Activated naive CD4-positive, alpha-beta T cell treated with anti-CD3 and anti-CD28 coated beads, Interleukin-2, amount 50 U/mL, for 72 hours (primary cell): ENCODE measurements at regions not wholly inside any gene's neighbourhood (a gene's known extent, or its start where the extent isn't known, plus 50 kb on each side); places are given as distances from the start of the nearest gene placed in this dataset.

Experiments used
- ATAC-seq, 2 donors: fragments of 150-1000 bp; cut with Tn5 transposase; 2 replicates each; pipeline ENCODE4 v1.10.0; 2021; ENCODE audit warnings: mild to moderate bottlenecking in 2 of 2, moderate library complexity in 2 of 2
- DNase-seq, 2 donors: peaks; one replicate each; pipeline ENCODE4 v3.0.0; 2021 to 2022; ENCODE audit warnings: low spot score in 2 of 2
- H3K27ac Mint-ChIP-seq, 2 donors: one replicate each; pipeline ENCODE4 v1.8.0; 2022; ENCODE audit warnings: mild to moderate bottlenecking in 2 of 2, mixed read lengths in 2 of 2
- H3K36me3 Mint-ChIP-seq, 2 donors: one replicate each; pipeline ENCODE4 v1.8.0; 2022; ENCODE audit warnings: mixed read lengths in 2 of 2
- H3K9me3 Mint-ChIP-seq, 2 donors: one replicate each; pipeline ENCODE4 v1.8.0; 2022; ENCODE audit warnings: mixed read lengths in 2 of 2

DNA sequence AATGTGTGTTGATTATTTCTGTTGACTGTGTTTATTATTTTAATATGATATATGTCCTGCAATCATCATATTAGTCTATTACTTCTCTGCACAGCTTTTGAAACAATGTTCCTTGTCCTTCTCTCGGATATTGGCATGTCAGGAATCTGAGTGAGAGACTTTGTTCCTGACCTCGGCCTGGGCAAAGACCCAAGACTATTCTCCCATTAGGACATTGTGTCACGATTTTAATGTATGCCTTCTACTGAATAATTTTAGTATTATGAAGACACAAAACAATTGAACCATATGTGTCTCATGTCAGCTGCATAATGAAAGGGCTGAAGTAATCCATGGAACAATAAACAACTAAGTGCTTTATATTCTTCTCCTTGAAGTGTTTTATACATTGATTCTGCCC, 580.8 kb upstream of the TENM3 start:
- H3K27ac Mint-ChIP-seq, result no peak overlapping the region
- no peaks in the 10 kb centered on the region for H3K36me3 Mint-ChIP-seq
- DNase-seq (no peak), ATAC-seq (no peak)
- H3K9me3 Mint-ChIP-seq, result peaks cover 0 to 4% of the 10 kb centered on the region in 2 donors

GRCh38 chr4:181670506-181670905, 572.7 kb upstream of the TENM3 start:
- Mint-ChIP-seq H3K36me3 (no peaks in the 10 kb centered on the region), H3K9me3 (peaks cover 8% of the 10 kb centered on the region in 2 donors), H3K27ac (no peak overlapping the region)
- DNase-seq (no peak), ATAC-seq (no peak)

DNA sequence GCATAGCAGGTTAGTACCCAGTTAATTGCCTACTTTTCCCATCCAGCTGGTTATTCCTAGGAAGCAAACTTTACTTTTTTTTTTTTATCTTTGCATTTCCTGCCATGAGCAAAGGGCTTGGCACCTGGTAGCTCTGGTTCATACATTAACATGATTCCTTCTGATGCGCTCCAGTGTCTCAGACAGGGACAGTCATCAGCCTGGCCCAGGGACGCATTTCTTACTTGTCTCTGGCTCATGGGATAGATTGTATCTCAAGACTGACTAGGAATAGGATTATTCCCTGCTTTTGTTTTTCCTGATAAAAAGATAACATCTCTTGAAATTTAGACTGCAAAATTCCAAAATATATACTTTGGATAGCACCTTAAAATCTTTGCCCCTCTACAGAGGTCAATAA, 571.5 kb upstream of the TENM3 start:
- H3K27ac Mint-ChIP-seq, result no peak overlapping the region
- peaks cover 8% of the 10 kb centered on the region in 2 donors for H3K9me3 Mint-ChIP-seq
- DNase-seq, result no peak
- H3K36me3 Mint-ChIP-seq, result no peaks in the 10 kb centered on the region
- no peak for ATAC-seq

- Mint-ChIP-seq H3K27ac (no peak overlapping the region), H3K36me3 (no peaks in the 10 kb centered on the region), H3K9me3 (peaks cover 8 to 13% of the 10 kb centered on the region in 2 donors)
- DNase-seq (no peak), ATAC-seq (no peak)
These were observed 570.5 kb upstream of the TENM3 start for GRCh38 chr4:181672751-181673150.

GRCh38 chr4:181674315-181674875, 568.8 kb upstream of the TENM3 start:
- no peaks in the 10 kb centered on the region for H3K36me3 Mint-ChIP-seq
- ATAC-seq, result no peak
- no peak for DNase-seq
- no peak overlapping the region for H3K27ac Mint-ChIP-seq
- peaks cover 0 to 9% of the 10 kb centered on the region in 2 donors for H3K9me3 Mint-ChIP-seq

- ATAC-seq (no peak), DNase-seq (no peak)
These were observed 566.7 kb upstream of the TENM3 start for GRCh38 chr4:181676546-181676945.

DNA sequence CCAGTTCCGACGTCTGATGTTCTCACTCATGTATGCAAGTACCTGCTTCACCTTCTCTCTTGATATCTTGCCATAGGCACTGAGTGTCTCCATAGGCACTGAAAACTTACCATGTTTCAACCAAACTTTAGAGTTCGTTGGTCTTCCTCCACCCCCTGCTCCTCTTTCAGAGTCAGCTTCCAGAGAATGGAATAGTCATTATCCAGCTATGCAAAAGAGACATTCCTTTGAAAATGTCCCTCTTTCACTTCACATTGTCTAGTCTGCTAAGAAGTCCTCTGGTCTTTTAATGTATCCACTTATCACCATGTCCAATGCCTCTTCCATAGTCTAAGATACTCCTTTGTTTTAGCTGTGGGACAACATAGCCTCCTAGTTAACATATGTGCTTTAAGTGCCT, 566.0 kb upstream of the TENM3 start:
- DNase-seq (no peak), ATAC-seq (no peak)
- no peak overlapping the region for H3K27ac Mint-ChIP-seq
- peaks cover under 1 to 9% of the 10 kb centered on the region in 2 donors for H3K9me3 Mint-ChIP-seq
- no peaks in the 10 kb centered on the region for H3K36me3 Mint-ChIP-seq

More at GRCh38 chr4:181676546-181676945, 566.7 kb upstream of the TENM3 start:
- Mint-ChIP-seq H3K9me3 (peaks cover 0 to 9% of the 10 kb centered on the region in 2 donors), H3K36me3 (no peaks in the 10 kb centered on the region), H3K27ac (no peak overlapping the region)

DNA sequence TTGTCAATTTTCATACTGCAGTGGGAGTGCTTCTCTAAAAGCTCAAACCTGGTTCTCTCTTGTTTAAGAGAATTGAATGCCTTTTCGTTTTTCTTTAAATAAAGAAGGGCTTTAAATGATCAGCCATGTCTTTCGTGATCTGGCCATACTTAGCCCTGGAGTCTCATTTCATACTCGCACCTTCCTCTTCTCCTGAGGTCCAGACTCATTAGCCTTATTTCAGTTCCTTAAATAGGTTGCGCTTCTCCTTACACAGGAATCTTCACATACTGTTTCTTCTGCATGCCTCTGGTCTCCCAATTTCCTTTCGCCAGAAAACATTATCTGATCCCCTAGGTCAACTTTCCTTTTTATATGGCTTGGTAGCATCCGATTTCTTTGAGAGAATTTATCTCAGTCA, 565.6 kb upstream of the TENM3 start:
- no peaks in the 10 kb centered on the region for H3K36me3 Mint-ChIP-seq
- ATAC-seq (no peak), DNase-seq (no peak)
- H3K27ac Mint-ChIP-seq, result no peak overlapping the region
- H3K9me3 Mint-ChIP-seq, result peaks cover 4 to 9% of the 10 kb centered on the region in 2 donors

DNA sequence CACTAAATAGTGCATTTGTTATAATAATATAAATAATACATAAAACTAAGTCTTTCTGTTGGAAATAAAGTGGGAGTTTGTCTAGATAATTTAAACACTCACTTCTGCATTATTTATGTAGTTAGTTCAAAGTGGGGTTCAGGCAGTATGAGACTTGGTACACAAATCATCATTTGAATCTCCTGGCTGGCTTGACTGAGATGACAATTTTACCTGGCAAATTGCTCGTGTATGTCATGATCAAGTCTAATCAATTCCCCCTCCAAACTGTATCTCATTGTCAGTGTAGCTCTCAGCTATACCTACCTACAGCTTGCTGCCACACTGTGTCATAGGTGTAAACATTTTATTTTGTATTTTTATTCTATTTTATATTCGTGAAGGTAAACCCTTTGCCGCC, 563.4 kb upstream of the TENM3 start:
- Mint-ChIP-seq H3K36me3 (no peaks in the 10 kb centered on the region), H3K27ac (no peak overlapping the region), H3K9me3 (peaks cover 4 to 12% of the 10 kb centered on the region in 2 donors)
- DNase-seq (no peak), ATAC-seq (no peak)

GRCh38 chr4:181682367-181683047, 560.7 kb upstream of the TENM3 start:
- no peak for DNase-seq
- Mint-ChIP-seq H3K9me3 (peaks cover 4 to 7% of the 10 kb centered on the region in 2 donors), H3K36me3 (no peaks in the 10 kb centered on the region), H3K27ac (no peak overlapping the region)
- no peak for ATAC-seq

GRCh38 chr4:181684310-181684709, 558.9 kb upstream of the TENM3 start:
- no peak overlapping the region for H3K27ac Mint-ChIP-seq
- no peaks in the 10 kb centered on the region for H3K36me3 Mint-ChIP-seq
- H3K9me3 Mint-ChIP-seq, result peaks cover 4% of the 10 kb centered on the region in 2 donors
- no peak for ATAC-seq
- DNase-seq, result no peak

- no peak for ATAC-seq
- H3K36me3 Mint-ChIP-seq, result no peaks in the 10 kb centered on the region
- no peak overlapping the region for H3K27ac Mint-ChIP-seq
- DNase-seq, result no peak
- peaks cover 4 to 9% of the 10 kb centered on the region in 2 donors for H3K9me3 Mint-ChIP-seq
These were observed 557.7 kb upstream of the TENM3 start for GRCh38 chr4:181685461-181685860.

DNA sequence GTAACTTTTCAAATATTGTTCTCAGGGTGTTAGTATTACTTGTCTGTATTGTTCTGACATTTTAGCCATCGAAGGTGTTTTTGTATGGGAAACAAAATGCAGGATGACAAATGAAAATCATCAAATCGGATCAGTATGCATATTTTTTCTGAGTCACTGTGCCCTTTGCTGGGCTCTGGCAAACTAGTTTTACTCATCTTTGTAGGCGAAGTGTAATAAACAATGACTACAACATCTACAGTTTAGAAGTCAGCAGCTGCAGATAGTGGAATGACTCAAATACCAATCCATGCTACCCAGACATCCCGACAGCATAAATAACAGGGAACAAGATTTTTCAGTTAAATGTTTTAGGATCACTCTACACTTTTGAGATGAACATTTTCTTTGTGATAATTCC, 557.3 kb upstream of the TENM3 start:
- DNase-seq (no peak), ATAC-seq (no peak)
- H3K27ac Mint-ChIP-seq, result no peak overlapping the region
- no peaks in the 10 kb centered on the region for H3K36me3 Mint-ChIP-seq
- H3K9me3 Mint-ChIP-seq, result peaks cover 4 to 9% of the 10 kb centered on the region in 2 donors

- H3K27ac Mint-ChIP-seq, result no peak overlapping the region
- no peak for DNase-seq
- no peak for ATAC-seq
- H3K36me3 Mint-ChIP-seq, result no peaks in the 10 kb centered on the region
- peaks cover 4 to 9% of the 10 kb centered on the region in 2 donors for H3K9me3 Mint-ChIP-seq
These were observed 556.1 kb upstream of the TENM3 start for GRCh38 chr4:181687116-181687515.

- H3K27ac Mint-ChIP-seq, result no peak overlapping the region
- no peak for ATAC-seq
- DNase-seq, result no peak
- peaks cover 0 to 9% of the 10 kb centered on the region in 2 donors for H3K9me3 Mint-ChIP-seq
- no peaks in the 10 kb centered on the region for H3K36me3 Mint-ChIP-seq
These were observed 554.8 kb upstream of the TENM3 start for GRCh38 chr4:181688432-181688831.

DNA sequence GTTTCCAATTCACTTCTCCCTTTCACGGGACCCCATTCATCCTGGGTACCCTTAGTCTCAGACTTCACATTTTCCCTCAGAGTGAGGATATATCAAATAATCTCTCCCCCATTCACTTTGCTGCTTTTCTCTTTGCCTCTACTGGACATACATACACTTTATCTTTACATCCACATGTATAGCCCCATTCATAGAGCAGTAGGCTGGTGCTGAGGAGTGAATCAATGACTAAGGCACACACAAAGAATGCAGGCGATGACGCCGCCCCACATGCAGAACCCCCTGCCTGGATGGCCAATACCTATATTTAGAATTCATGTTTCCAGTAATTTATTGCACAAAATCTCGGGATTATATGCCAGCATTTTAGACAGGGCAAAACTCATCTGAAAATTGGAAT, 554.3 kb upstream of the TENM3 start:
- peaks cover 0 to 9% of the 10 kb centered on the region in 2 donors for H3K9me3 Mint-ChIP-seq
- ATAC-seq (no peak), DNase-seq (no peak)
- H3K27ac Mint-ChIP-seq, result no peak overlapping the region
- no peaks in the 10 kb centered on the region for H3K36me3 Mint-ChIP-seq

GRCh38 chr4:181690498-181690897, 552.7 kb upstream of the TENM3 start:
- DNase-seq (no peak), ATAC-seq (no peak)
- peaks cover 0 to 5% of the 10 kb centered on the region in 2 donors for H3K9me3 Mint-ChIP-seq
- H3K36me3 Mint-ChIP-seq, result no peaks in the 10 kb centered on the region
- H3K27ac Mint-ChIP-seq, result no peak overlapping the region

- no peaks in the 10 kb centered on the region for H3K36me3 Mint-ChIP-seq
- no peak overlapping the region for H3K27ac Mint-ChIP-seq
- ATAC-seq, result no peak
- H3K9me3 Mint-ChIP-seq, result peaks cover 0 to 8% of the 10 kb centered on the region in 2 donors
- DNase-seq, result no peak
These were observed 550.2 kb upstream of the TENM3 start for GRCh38 chr4:181692965-181693364.
